HEK293T (cell line): ENCODE measurements at regions not wholly inside any gene's neighbourhood (a gene's known extent, or its start where the extent isn't known, plus 50 kb on each side); places are given as distances from the start of the nearest gene placed in this dataset.

Experiments used
- ARNT ChIP-seq: fragments of 450-650 bp; IDR thresholded peaks from 2 replicates; pipeline ENCODE4 v1.6.1; 2017; ENCODE audit warnings: mild to moderate bottlenecking
- BHLHE40 ChIP-seq: fragments of 450-650 bp; IDR thresholded peaks from 2 replicates; pipeline ENCODE4 v1.6.1; 2016; ENCODE audit warnings: mild to moderate bottlenecking, moderate library complexity, borderline replicate concordance
- CTBP1 ChIP-seq: fragments of 450-650 bp; IDR thresholded peaks from 2 replicates; pipeline ENCODE4 v1.6.1; 2016; ENCODE audit warnings: borderline replicate concordance
- ELF4 ChIP-seq: fragments of 450-650 bp; IDR thresholded peaks from 2 replicates; pipeline ENCODE4 v1.6.1; 2017; ENCODE audit warnings: antibody characterized with exemption
- FOXK2 ChIP-seq: fragments of 450-650 bp; IDR thresholded peaks from 2 replicates; pipeline ENCODE4 v1.6.1; 2016; ENCODE audit warnings: mild to moderate bottlenecking
- FOXM1 ChIP-seq: fragments of 450-650 bp; IDR thresholded peaks from 2 replicates; pipeline ENCODE4 v1.6.1; 2017; ENCODE audit warnings: mild to moderate bottlenecking, borderline replicate concordance
- SP1 ChIP-seq: fragments of 450-650 bp; IDR thresholded peaks from 2 replicates; pipeline ENCODE4 v1.6.1; 2017
- SUZ12 ChIP-seq: fragments of 450-650 bp; IDR thresholded peaks from 2 replicates; pipeline ENCODE4 v1.6.1; 2016; ENCODE audit warnings: mild to moderate bottlenecking
- TARDBP ChIP-seq: fragments of 450-650 bp; IDR thresholded peaks from 2 replicates; pipeline ENCODE4 v1.6.1; 2016
- ZNF384 ChIP-seq: fragments of 450-650 bp; IDR thresholded peaks from 2 replicates; pipeline ENCODE4 v1.6.1; 2016
- TF ChIP-seq, protein P1 (sequence below): fragments of 450-650 bp; IDR thresholded peaks from 2 replicates; pipeline ENCODE4 v1.6.1; 2016

DNA sequence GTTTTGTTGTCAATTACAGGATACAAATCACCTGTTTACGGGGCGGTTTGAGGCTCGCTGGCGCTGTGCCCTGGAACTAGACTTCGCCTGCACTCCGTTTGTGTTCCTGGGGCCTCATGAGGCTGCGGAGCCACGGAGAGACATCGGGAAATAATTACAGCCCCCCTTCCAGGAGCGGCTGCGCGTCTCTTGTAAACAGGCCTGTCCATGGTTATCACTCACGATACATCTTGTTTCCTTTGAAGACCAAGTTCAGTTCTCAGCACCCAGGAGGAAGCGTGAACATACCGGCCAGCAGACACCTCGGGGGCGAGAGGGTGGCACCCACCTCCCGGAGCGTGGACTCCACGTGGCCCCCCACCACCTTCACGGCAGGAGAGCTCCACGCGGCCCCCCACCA lies 297.1 kb upstream of the IRX4 start:
- no peak for TF ChIP-seq ARNT
- no peak for TF ChIP-seq SP1
- no peak for TF ChIP-seq BHLHE40
- TF ChIP-seq TARDBP = no peak
- TF ChIP-seq SUZ12 = no peak
- no peak for TF ChIP-seq ZNF384
- TF ChIP-seq CTBP1 = no peak
- no peak for TF ChIP-seq ELF4
- TF ChIP-seq, protein P1, sequence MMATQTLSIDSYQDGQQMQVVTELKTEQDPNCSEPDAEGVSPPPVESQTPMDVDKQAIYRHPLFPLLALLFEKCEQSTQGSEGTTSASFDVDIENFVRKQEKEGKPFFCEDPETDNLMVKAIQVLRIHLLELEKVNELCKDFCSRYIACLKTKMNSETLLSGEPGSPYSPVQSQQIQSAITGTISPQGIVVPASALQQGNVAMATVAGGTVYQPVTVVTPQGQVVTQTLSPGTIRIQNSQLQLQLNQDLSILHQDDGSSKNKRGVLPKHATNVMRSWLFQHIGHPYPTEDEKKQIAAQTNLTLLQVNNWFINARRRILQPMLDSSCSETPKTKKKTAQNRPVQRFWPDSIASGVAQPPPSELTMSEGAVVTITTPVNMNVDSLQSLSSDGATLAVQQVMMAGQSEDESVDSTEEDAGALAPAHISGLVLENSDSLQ = no peak
- TF ChIP-seq FOXM1 = no peak
- TF ChIP-seq FOXK2 = no peak
